Activated CD8-positive, alpha-beta T cell treated with anti-CD3 and anti-CD28 coated beads for 36 hours (primary cell): ENCODE measurements at regions not wholly inside any gene's neighbourhood (a gene's known extent, or its start where the extent isn't known, plus 50 kb on each side); places are given as distances from the start of the nearest gene placed in this dataset.

Experiments used
- ATAC-seq: fragments of 200-7000 bp; cut with Tn5 transposase; one replicate; pipeline ENCODE4 v1.10.0; 2021; ENCODE audit warnings: mild to moderate bottlenecking, moderate library complexity
- CTCF ChIA-PET: fragments of 350-600 bp; sonication (Branson Sonifier 250); formaldehyde crosslinking; loops from one replicate; lab custom pipeline; 2021; ENCODE audit warnings: antibody characterized with exemption; lab: Charles Lee
- POLR2A ChIA-PET: fragments of 350-600 bp; sonication (Branson Sonifier 250); formaldehyde crosslinking; loops from one replicate; lab custom pipeline; 2021; ENCODE audit warnings: antibody characterized with exemption; lab: Charles Lee
- DNase-seq: peaks from one replicate; pipeline ENCODE4 v3.0.0-alpha.2; 2020
- H3K27ac Mint-ChIP-seq: one replicate; pipeline ENCODE4 v1.8.0; 2021; ENCODE audit warnings: mild to moderate bottlenecking, mixed read lengths
- H3K27me3 Mint-ChIP-seq: one replicate; pipeline ENCODE4 v1.8.0; 2021; ENCODE audit warnings: mixed read lengths
- H3K36me3 Mint-ChIP-seq: one replicate; pipeline ENCODE4 v1.8.0; 2021; ENCODE audit warnings: low read depth, mixed read lengths
- H3K4me1 Mint-ChIP-seq: one replicate; pipeline ENCODE4 v1.8.0; 2021; ENCODE audit warnings: low read depth, mixed read lengths
- H3K4me3 Mint-ChIP-seq: one replicate; pipeline ENCODE4 v1.8.0; 2021; ENCODE audit warnings: mild to moderate bottlenecking, moderate library complexity, mixed read lengths
- H3K9me3 Mint-ChIP-seq: one replicate; pipeline ENCODE4 v1.8.0; 2021; ENCODE audit warnings: mixed read lengths
- intact Hi-C: fragments of 100-400 bp; cut with micrococcal nuclease; formaldehyde crosslinking; loops from one replicate; pipeline ENCODE4 v1.10.0; 2022
- TF ChIP-seq, protein P1 (sequence below): fragments of 200-600 bp; IDR thresholded peaks from one replicate; pipeline ENCODE4 v1.8.0; 2022; ENCODE audit warnings: antibody characterized with exemption, mild to moderate bottlenecking

- CTCF ChIA-PET: no interaction called here
- peaks cover 5% of the 10 kb centered on the region for H3K9me3 Mint-ChIP-seq
- H3K4me1 Mint-ChIP-seq: no peaks in the 10 kb centered on the region
- no peak overlapping the region for H3K27ac Mint-ChIP-seq
- H3K27me3 Mint-ChIP-seq: no peaks in the 10 kb centered on the region
- POLR2A ChIA-PET: no interaction called here
- DNase-seq (no peak), ATAC-seq (no peak)
- H3K4me3 Mint-ChIP-seq: no peak overlapping the region
- no peaks in the 10 kb centered on the region for H3K36me3 Mint-ChIP-seq
- intact Hi-C loops: no loop called here
- TF ChIP-seq, protein P1, sequence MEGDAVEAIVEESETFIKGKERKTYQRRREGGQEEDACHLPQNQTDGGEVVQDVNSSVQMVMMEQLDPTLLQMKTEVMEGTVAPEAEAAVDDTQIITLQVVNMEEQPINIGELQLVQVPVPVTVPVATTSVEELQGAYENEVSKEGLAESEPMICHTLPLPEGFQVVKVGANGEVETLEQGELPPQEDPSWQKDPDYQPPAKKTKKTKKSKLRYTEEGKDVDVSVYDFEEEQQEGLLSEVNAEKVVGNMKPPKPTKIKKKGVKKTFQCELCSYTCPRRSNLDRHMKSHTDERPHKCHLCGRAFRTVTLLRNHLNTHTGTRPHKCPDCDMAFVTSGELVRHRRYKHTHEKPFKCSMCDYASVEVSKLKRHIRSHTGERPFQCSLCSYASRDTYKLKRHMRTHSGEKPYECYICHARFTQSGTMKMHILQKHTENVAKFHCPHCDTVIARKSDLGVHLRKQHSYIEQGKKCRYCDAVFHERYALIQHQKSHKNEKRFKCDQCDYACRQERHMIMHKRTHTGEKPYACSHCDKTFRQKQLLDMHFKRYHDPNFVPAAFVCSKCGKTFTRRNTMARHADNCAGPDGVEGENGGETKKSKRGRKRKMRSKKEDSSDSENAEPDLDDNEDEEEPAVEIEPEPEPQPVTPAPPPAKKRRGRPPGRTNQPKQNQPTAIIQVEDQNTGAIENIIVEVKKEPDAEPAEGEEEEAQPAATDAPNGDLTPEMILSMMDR: no peak
Measured at GRCh38 chr18:28757466-28758008, 580.6 kb upstream of the CDH2 start.

- no peak overlapping the region for H3K27ac Mint-ChIP-seq
- H3K9me3 Mint-ChIP-seq: peaks cover 5% of the 10 kb centered on the region
- H3K4me1 Mint-ChIP-seq: no peaks in the 10 kb centered on the region
- DNase-seq (no peak), ATAC-seq (no peak)
- H3K36me3 Mint-ChIP-seq: no peaks in the 10 kb centered on the region
- TF ChIP-seq, protein P1: no peak
- no peak overlapping the region for H3K4me3 Mint-ChIP-seq
- CTCF ChIA-PET: no interaction called here
- H3K27me3 Mint-ChIP-seq: no peaks in the 10 kb centered on the region
- POLR2A ChIA-PET: no interaction called here
- intact Hi-C loops: no loop called here
Measured at GRCh38 chr18:28743115-28743514, 566.2 kb upstream of the CDH2 start.

DNA sequence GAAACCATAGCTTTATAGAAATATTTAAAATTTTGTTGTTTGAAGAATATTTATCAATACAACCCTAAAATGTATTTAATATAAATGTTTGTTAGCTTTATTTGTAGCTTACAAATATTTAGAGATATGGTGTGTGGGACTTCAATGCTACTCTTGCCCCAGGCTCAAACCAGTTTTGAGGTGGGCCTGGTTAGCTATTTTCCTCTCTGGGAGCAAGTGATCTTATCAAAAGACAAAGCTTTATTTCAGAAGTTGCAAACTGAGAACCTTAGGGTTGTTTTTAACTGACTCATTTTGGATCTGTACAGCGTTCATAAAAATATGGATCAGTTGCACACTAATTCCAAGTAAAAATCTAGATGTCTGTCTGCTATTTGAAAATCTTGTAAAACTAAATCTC, 563.6 kb upstream of the CDH2 start:
- ChIA-PET POLR2A (no interaction called here), CTCF (no interaction called here)
- Mint-ChIP-seq H3K4me3 (no peak overlapping the region), H3K27ac (no peak overlapping the region), H3K4me1 (no peaks in the 10 kb centered on the region), H3K9me3 (peaks cover 3% of the 10 kb centered on the region), H3K27me3 (no peaks in the 10 kb centered on the region), H3K36me3 (no peaks in the 10 kb centered on the region)
- intact Hi-C loops: no loop called here
- TF ChIP-seq, protein P1: no peak
- ATAC-seq (no peak), DNase-seq (no peak)

GRCh38 chr18:28736951-28737350, 560.0 kb upstream of the CDH2 start:
- H3K27ac Mint-ChIP-seq: no peak overlapping the region
- no peaks in the 10 kb centered on the region for H3K27me3 Mint-ChIP-seq
- POLR2A ChIA-PET: no interaction called here
- ATAC-seq: no peak
- intact Hi-C loops: no loop called here
- no peaks in the 10 kb centered on the region for H3K36me3 Mint-ChIP-seq
- H3K4me3 Mint-ChIP-seq: no peak overlapping the region
- H3K9me3 Mint-ChIP-seq: peaks cover 3% of the 10 kb centered on the region
- no peak for DNase-seq
- H3K4me1 Mint-ChIP-seq: no peaks in the 10 kb centered on the region
- CTCF ChIA-PET: no interaction called here
- TF ChIP-seq, protein P1: no peak

DNA sequence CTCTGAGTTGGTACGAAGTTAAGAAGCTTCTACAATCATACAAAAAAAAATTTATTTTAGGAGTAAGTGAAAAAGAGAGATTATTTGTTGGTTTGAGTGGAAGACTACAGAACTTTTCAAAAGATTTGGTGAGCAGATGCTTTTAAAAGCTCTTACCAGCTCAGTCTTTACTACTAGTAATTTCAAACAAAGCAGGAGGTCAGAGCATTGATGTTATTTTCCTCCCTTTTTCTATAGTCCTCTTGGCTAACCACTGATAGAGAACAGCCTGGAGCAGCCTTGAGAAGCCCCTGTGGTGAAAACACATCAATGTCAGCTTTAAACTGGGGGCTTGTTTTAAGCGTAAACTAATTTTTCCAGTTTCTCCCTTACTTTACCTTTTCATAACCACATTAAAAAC, 559.3 kb upstream of the CDH2 start:
- H3K27ac Mint-ChIP-seq: no peak overlapping the region
- CTCF ChIA-PET: no interaction called here
- TF ChIP-seq, protein P1: no peak
- DNase-seq (no peak), ATAC-seq (no peak)
- no peaks in the 10 kb centered on the region for H3K27me3 Mint-ChIP-seq
- no peaks in the 10 kb centered on the region for H3K36me3 Mint-ChIP-seq
- H3K9me3 Mint-ChIP-seq: peaks cover 4% of the 10 kb centered on the region
- H3K4me1 Mint-ChIP-seq: no peaks in the 10 kb centered on the region
- H3K4me3 Mint-ChIP-seq: no peak overlapping the region
- intact Hi-C loops: no loop called here
- POLR2A ChIA-PET: no interaction called here
